Stimulated activated naive B cell treated with anti-CD40 and anti-IgM and Interleukin-4, amounts not matched to agents 10 μg/mL and 1 μg/mL and 100 μg/mL, for 72 hours (primary cell): ENCODE measurements at regions not wholly inside any gene's neighbourhood (a gene's known extent, or its start where the extent isn't known, plus 50 kb on each side); places are given as distances from the start of the nearest gene placed in this dataset.

Experiments
- ATAC-seq, 2 donors: fragments of 150-1000 bp; cut with Tn5 transposase; replicated peaks; 2 replicates each; pipeline ENCODE4 v1.10.0; 2021; ENCODE audit warnings: moderate library complexity in 1 of 2
- DNase-seq: peaks from one replicate; pipeline ENCODE4 v3.0.0; 2021
- H3K27ac Mint-ChIP-seq: one replicate; pipeline ENCODE4 v1.8.0; 2022; ENCODE audit warnings: mild to moderate bottlenecking, mixed read lengths
- H3K27me3 Mint-ChIP-seq, 2 donors: one replicate each; pipeline ENCODE4 v1.8.0; 2022; ENCODE audit warnings: mixed read lengths in 2 of 2
- H3K36me3 Mint-ChIP-seq, 2 donors: one replicate each; pipeline ENCODE4 v1.8.0; 2022; ENCODE audit warnings: mixed read lengths in 2 of 2, mild to moderate bottlenecking in 1 of 2
- H3K4me1 Mint-ChIP-seq, 2 donors: one replicate each; pipeline ENCODE4 v1.8.0; 2022; ENCODE audit warnings: mixed read lengths in 2 of 2, mild to moderate bottlenecking in 1 of 2
- H3K4me3 Mint-ChIP-seq, 2 donors: one replicate each; pipeline ENCODE4 v1.8.0; 2022; ENCODE audit warnings: mild to moderate bottlenecking in 2 of 2, mixed read lengths in 2 of 2, moderate library complexity in 1 of 2
- H3K9me3 Mint-ChIP-seq, 2 donors: one replicate each; pipeline ENCODE4 v1.8.0; 2022; ENCODE audit warnings: mixed read lengths in 2 of 2, mild to moderate bottlenecking in 1 of 2

- Mint-ChIP-seq H3K36me3 (no peaks in the 10 kb centered on the region), H3K4me1 (no peaks in the 10 kb centered on the region), H3K27ac (no peak overlapping the region), H3K27me3 (no peaks in the 10 kb centered on the region), H3K9me3 (peaks cover 6 to 11% of the 10 kb centered on the region in 2 donors), H3K4me3 (no peak overlapping the region)
- ATAC-seq = no peak
- DNase-seq = no peak
Measured at GRCh38 chr7:137086896-137087295, 218.4 kb downstream of the CHRM2 start.

- Mint-ChIP-seq H3K4me1 (no peaks in the 10 kb centered on the region), H3K27me3 (no peaks in the 10 kb centered on the region), H3K9me3 (peaks cover 6 to 11% of the 10 kb centered on the region in 2 donors), H3K36me3 (no peaks in the 10 kb centered on the region), H3K27ac (no peak overlapping the region), H3K4me3 (no peak overlapping the region)
- ATAC-seq (no peak), DNase-seq (no peak)
Measured at GRCh38 chr7:137084607-137085380, 216.3 kb downstream of the CHRM2 start.

GRCh38 chr7:137082391-137082790, 213.9 kb downstream of the CHRM2 start:
- ATAC-seq (no peak), DNase-seq (no peak)
- Mint-ChIP-seq H3K4me1 (no peaks in the 10 kb centered on the region), H3K27ac (no peak overlapping the region), H3K9me3 (peaks cover 8 to 11% of the 10 kb centered on the region in 2 donors), H3K4me3 (no peak overlapping the region), H3K36me3 (no peaks in the 10 kb centered on the region), H3K27me3 (no peaks in the 10 kb centered on the region)

- H3K27ac Mint-ChIP-seq = no peak overlapping the region
- peaks cover 8 to 11% of the 10 kb centered on the region in 2 donors for H3K9me3 Mint-ChIP-seq
- no peak overlapping the region for H3K4me3 Mint-ChIP-seq
- no peaks in the 10 kb centered on the region for H3K4me1 Mint-ChIP-seq
- no peaks in the 10 kb centered on the region for H3K27me3 Mint-ChIP-seq
- no peak for DNase-seq
- H3K36me3 Mint-ChIP-seq = no peaks in the 10 kb centered on the region
- no peak for ATAC-seq
Measured at GRCh38 chr7:137081321-137082093, 213.1 kb downstream of the CHRM2 start.

- Mint-ChIP-seq H3K36me3 (no peaks in the 10 kb centered on the region), H3K4me1 (no peaks in the 10 kb centered on the region), H3K9me3 (peaks cover 6 to 11% of the 10 kb centered on the region in 2 donors), H3K27me3 (no peaks in the 10 kb centered on the region), H3K27ac (no peak overlapping the region), H3K4me3 (no peak overlapping the region)
- no peak for DNase-seq
- no peak for ATAC-seq
Measured at GRCh38 chr7:137080516-137081203, 212.2 kb downstream of the CHRM2 start.

GRCh38 chr7:137078781-137079180, 210.3 kb downstream of the CHRM2 start:
- Mint-ChIP-seq H3K27me3 (no peaks in the 10 kb centered on the region), H3K4me1 (no peaks in the 10 kb centered on the region), H3K4me3 (no peak overlapping the region), H3K9me3 (peaks cover 4% of the 10 kb centered on the region in 2 donors), H3K36me3 (no peaks in the 10 kb centered on the region), H3K27ac (no peak overlapping the region)
- DNase-seq = no peak
- no peak for ATAC-seq

GRCh38 chr7:137074391-137075030, 206.1 kb downstream of the CHRM2 start:
- no peak for ATAC-seq
- DNase-seq = no peak
- Mint-ChIP-seq H3K27me3 (no peaks in the 10 kb centered on the region), H3K9me3 (peaks cover 0 to 2% of the 10 kb centered on the region in 2 donors), H3K27ac (no peak overlapping the region), H3K36me3 (no peaks in the 10 kb centered on the region), H3K4me1 (no peaks in the 10 kb centered on the region), H3K4me3 (no peak overlapping the region)

GRCh38 chr7:137073571-137074325, 205.3 kb downstream of the CHRM2 start:
- DNase-seq = no peak
- no peaks in the 10 kb centered on the region for H3K36me3 Mint-ChIP-seq
- H3K27ac Mint-ChIP-seq = no peak overlapping the region
- no peak overlapping the region for H3K4me3 Mint-ChIP-seq
- H3K27me3 Mint-ChIP-seq = no peaks in the 10 kb centered on the region
- no peaks in the 10 kb centered on the region for H3K4me1 Mint-ChIP-seq
- no peak for ATAC-seq
- peaks cover 0 to 2% of the 10 kb centered on the region in 2 donors for H3K9me3 Mint-ChIP-seq
